Central memory CD8-positive, alpha-beta T cell (primary cell): ENCODE measurements at regions not wholly inside any gene's neighbourhood (a gene's known extent, or its start where the extent isn't known, plus 50 kb on each side); places are given as distances from the start of the nearest gene placed in this dataset.

Source experiments
- ATAC-seq: fragments of 150-1000 bp; cut with Tn5 transposase; replicated peaks from 2 replicates; pipeline ENCODE4 v1.10.0; 2022; ENCODE audit warnings: mild to moderate bottlenecking, moderate FRiP score, moderate number of reproducible peaks; ENCODE audit not compliant: poor library complexity, severe bottlenecking; ENCODE audit errors: extremely low read depth
- DNase-seq, 2 donors: peaks; one replicate each; pipeline ENCODE4 v3.0.0; 2021; ENCODE audit warnings: low spot score in 2 of 2
- H3K27ac Mint-ChIP-seq: one replicate; pipeline ENCODE4 v1.8.0; 2022; ENCODE audit warnings: low read depth, mild to moderate bottlenecking, moderate library complexity, mixed read lengths
- H3K27me3 Mint-ChIP-seq: one replicate; pipeline ENCODE4 v1.8.0; 2022; ENCODE audit warnings: mixed read lengths
- H3K36me3 Mint-ChIP-seq: one replicate; pipeline ENCODE4 v1.8.0; 2022; ENCODE audit warnings: mild to moderate bottlenecking, moderate library complexity, mixed read lengths; ENCODE audit not compliant: insufficient read depth
- H3K4me1 Mint-ChIP-seq: one replicate; pipeline ENCODE4 v1.8.0; 2022; ENCODE audit warnings: mixed read lengths
- H3K4me3 Mint-ChIP-seq: one replicate; pipeline ENCODE4 v1.8.0; 2022; ENCODE audit warnings: mild to moderate bottlenecking, moderate library complexity, mixed read lengths
- H3K9me3 Mint-ChIP-seq: one replicate; pipeline ENCODE4 v1.8.0; 2022; ENCODE audit warnings: mixed read lengths

DNA sequence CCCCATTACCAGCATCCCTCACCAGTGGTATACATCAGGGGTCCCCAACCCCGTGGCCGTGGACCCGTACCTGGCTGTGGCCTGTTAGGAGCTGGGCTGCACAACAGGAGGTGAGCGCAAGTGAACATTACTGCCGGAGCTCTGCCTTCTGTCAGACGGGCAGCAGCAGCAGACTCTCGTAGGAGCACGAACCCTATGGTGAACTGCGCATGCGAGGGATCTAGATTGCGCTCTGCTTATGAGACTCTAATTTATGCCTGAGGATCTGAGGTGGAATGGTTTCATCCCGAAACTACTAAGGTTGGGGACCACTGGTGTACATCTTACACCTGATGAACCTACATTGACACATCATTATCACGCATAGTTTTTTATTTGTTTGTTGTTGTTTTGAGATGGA lies 52.8 kb upstream of the DHX15 start:
- Mint-ChIP-seq H3K36me3 (no peaks in the 10 kb centered on the region), H3K4me3 (no peak overlapping the region), H3K27ac (no peak overlapping the region), H3K9me3 (no peaks in the 10 kb centered on the region), H3K4me1 (no peaks in the 10 kb centered on the region), H3K27me3 (peaks cover 28% of the 10 kb centered on the region)
- DNase-seq (no peak), ATAC-seq (no peak)

DNA sequence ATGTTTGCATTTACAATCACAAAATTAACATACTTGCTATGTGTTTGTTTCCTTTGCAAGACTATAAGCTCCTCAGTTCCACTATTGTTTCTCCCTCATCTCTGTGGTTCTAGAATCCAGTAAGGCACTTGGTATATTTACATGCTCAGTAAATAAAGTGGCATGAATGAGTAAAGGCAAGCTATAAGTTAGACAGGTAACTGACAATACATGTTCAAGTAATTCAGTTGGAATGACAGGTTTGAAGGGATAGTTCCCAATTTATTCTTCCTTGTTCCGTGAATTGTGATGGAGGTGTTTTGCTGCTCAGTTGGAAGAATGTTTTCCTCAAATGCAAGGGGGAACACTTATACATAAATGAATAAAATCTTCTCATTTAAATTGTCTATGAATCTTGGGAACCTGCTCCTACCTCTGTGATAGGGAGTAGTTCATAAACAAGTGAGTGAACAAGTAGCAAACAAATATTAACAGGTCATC lies 54.1 kb upstream of the DHX15 start:
- H3K27ac Mint-ChIP-seq: no peak overlapping the region
- no peak for DNase-seq
- no peak overlapping the region for H3K4me3 Mint-ChIP-seq
- H3K9me3 Mint-ChIP-seq: no peaks in the 10 kb centered on the region
- no peak for ATAC-seq
- H3K36me3 Mint-ChIP-seq: no peaks in the 10 kb centered on the region
- peaks cover 21% of the 10 kb centered on the region for H3K27me3 Mint-ChIP-seq
- no peaks in the 10 kb centered on the region for H3K4me1 Mint-ChIP-seq

GRCh38 chr4:24639714-24640113 lies 55.4 kb upstream of the DHX15 start:
- no peak overlapping the region for H3K4me3 Mint-ChIP-seq
- H3K9me3 Mint-ChIP-seq: no peaks in the 10 kb centered on the region

GRCh38 chr4:24640366-24640765 lies 56.0 kb upstream of the DHX15 start:
- no peak for DNase-seq

More at GRCh38 chr4:24639714-24640113, 55.4 kb upstream of the DHX15 start:
- no peak overlapping the region for H3K27ac Mint-ChIP-seq
- ATAC-seq: no peak
- peaks cover 32% of the 10 kb centered on the region for H3K27me3 Mint-ChIP-seq
- H3K4me1 Mint-ChIP-seq: no peaks in the 10 kb centered on the region
- no peak for DNase-seq
- H3K36me3 Mint-ChIP-seq: no peaks in the 10 kb centered on the region

GRCh38 chr4:24642981-24643547 lies 58.7 kb upstream of the DHX15 start:
- H3K4me1 Mint-ChIP-seq: no peaks in the 10 kb centered on the region
- DNase-seq (no peak), ATAC-seq (no peak)
- no peak overlapping the region for H3K4me3 Mint-ChIP-seq
- H3K27me3 Mint-ChIP-seq: peaks cover 53% of the 10 kb centered on the region
- H3K27ac Mint-ChIP-seq: no peak overlapping the region
- H3K9me3 Mint-ChIP-seq: no peaks in the 10 kb centered on the region
- H3K36me3 Mint-ChIP-seq: no peaks in the 10 kb centered on the region

More at GRCh38 chr4:24640366-24640765, 56.0 kb upstream of the DHX15 start:
- Mint-ChIP-seq H3K27me3 (peaks cover 32% of the 10 kb centered on the region), H3K4me1 (no peaks in the 10 kb centered on the region), H3K27ac (no peak overlapping the region), H3K9me3 (no peaks in the 10 kb centered on the region), H3K4me3 (no peak overlapping the region), H3K36me3 (no peaks in the 10 kb centered on the region)
- ATAC-seq: no peak

DNA sequence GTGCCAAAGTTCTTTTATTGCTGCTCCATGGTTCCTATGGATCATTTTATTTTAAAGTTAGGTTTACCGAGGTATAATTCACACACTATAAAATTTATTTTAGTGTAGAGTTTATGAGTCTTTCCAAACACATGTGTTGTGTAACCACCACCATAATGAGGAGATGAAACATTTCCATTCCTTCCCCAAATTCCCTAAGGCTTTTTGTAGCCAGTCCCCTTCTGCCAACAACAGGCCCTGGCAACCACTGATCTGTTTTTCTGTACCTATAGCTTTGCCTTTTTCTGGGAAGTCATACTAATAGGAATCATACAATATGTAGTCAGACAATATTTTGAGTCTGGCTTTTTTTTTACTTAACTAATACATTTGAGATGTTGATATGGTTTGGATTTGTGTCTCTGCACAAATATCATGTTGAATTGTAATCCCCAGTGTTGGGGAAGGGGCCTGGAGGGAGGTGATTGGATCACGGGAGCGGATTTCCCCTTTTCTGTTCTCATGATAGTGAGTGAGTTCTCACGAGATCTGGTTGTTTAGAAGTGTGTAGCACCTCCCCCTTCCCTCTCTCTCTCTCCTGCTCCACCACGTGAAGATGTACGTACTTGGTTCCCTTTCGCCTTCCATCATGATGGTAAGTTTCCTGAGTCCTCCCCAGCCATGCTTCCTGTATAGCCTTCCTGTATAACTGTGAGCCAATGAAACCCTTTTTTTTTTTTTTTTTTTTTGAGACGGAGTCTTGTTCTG lies 59.6 kb upstream of the DHX15 start:
- H3K4me1 Mint-ChIP-seq: no peaks in the 10 kb centered on the region

DNA sequence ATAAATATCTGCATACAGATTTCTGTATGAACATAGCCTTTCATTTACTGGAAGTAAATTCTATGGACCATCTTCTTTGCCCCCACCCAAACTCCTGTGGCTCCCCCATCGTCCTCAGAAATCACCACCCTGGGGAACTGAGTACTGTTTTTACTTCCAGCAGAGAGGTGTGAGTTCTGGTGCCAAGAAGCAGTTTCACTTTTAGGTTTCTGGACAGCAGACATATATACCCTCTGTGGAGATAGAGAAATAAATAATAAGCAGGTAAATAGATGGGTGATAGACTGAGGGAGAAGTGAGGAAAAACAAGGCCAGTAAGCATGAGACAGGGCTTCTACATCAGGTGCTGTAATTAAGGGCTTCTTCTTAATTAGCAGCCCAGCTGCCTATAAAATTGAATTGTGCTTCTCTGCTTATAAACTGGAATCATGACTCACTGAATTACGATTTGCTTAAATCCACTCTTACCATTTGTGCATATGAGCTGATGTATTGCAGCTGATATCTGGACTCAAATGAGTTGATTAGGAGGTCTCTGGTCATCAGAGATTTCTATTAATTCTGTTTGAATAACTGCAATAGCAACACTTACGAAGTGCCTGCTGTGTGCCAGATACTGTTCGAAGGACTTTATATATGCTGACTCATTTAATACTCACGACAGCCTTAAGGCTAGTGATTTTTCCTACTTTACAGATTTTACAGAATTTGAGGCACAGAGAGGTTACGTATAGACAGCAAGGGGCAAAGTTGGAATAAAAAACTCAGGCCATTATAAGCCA lies 60.8 kb upstream of the DHX15 start:
- Mint-ChIP-seq H3K9me3 (no peaks in the 10 kb centered on the region), H3K4me1 (no peaks in the 10 kb centered on the region), H3K27ac (no peak overlapping the region), H3K36me3 (no peaks in the 10 kb centered on the region), H3K27me3 (peaks cover 45% of the 10 kb centered on the region), H3K4me3 (no peak overlapping the region)
- no peak for DNase-seq
- no peak for ATAC-seq

More for the DNA sequence above, 59.6 kb upstream of the DHX15 start:
- no peak for DNase-seq
- Mint-ChIP-seq H3K27me3 (peaks cover 53% of the 10 kb centered on the region), H3K9me3 (no peaks in the 10 kb centered on the region), H3K4me3 (no peak overlapping the region), H3K27ac (no peak overlapping the region), H3K36me3 (no peaks in the 10 kb centered on the region)
- ATAC-seq: no peak

DNA sequence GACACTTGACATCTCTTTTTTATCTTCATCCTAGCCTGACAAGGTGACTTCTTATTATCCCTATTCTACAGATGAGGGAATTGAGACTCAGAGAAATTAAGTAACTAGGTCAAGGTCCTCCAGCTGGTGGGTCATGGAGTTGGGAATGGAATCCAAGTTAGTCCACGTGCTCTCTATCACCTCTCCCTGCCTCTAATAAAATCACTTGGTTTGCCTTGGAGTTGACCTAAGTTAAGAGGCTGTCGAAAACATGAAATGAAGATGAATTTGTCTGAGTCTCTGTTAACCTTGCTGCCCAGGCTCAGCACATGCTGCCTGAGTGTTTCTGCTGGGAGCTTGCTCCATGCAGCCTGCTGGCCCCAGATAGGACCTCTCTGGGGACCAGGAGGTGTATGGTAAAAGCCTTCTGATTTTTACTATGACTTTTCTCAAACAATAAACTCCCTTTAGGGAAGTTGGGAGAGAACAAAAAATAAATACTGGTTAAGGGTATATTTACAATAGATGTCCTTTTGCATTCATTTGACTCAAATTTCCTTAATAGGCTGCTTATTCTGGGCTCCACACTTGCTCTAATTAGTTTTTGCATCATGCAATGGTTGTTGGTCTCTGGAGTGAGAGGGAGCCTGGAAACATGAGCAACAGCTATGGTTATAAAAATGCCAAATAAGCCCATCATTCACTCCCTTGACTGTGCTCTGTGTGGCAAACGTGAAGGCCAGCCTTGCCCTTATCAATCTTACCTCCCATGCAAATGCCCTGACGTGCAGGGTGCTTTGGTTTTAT lies 61.6 kb upstream of the DHX15 start:
- no peak overlapping the region for H3K27ac Mint-ChIP-seq
- H3K27me3 Mint-ChIP-seq: peaks cover 45% of the 10 kb centered on the region
- no peaks in the 10 kb centered on the region for H3K36me3 Mint-ChIP-seq
- ATAC-seq (no peak), DNase-seq (no peak)
- no peaks in the 10 kb centered on the region for H3K4me1 Mint-ChIP-seq
- no peak overlapping the region for H3K4me3 Mint-ChIP-seq
- no peaks in the 10 kb centered on the region for H3K9me3 Mint-ChIP-seq

GRCh38 chr4:24646798-24647460 lies 62.6 kb upstream of the DHX15 start:
- Mint-ChIP-seq H3K27me3 (peaks cover 53% of the 10 kb centered on the region), H3K4me1 (no peaks in the 10 kb centered on the region), H3K4me3 (no peak overlapping the region), H3K9me3 (no peaks in the 10 kb centered on the region), H3K36me3 (no peaks in the 10 kb centered on the region), H3K27ac (no peak overlapping the region)
- no peak for DNase-seq
- ATAC-seq: no peak

DNA sequence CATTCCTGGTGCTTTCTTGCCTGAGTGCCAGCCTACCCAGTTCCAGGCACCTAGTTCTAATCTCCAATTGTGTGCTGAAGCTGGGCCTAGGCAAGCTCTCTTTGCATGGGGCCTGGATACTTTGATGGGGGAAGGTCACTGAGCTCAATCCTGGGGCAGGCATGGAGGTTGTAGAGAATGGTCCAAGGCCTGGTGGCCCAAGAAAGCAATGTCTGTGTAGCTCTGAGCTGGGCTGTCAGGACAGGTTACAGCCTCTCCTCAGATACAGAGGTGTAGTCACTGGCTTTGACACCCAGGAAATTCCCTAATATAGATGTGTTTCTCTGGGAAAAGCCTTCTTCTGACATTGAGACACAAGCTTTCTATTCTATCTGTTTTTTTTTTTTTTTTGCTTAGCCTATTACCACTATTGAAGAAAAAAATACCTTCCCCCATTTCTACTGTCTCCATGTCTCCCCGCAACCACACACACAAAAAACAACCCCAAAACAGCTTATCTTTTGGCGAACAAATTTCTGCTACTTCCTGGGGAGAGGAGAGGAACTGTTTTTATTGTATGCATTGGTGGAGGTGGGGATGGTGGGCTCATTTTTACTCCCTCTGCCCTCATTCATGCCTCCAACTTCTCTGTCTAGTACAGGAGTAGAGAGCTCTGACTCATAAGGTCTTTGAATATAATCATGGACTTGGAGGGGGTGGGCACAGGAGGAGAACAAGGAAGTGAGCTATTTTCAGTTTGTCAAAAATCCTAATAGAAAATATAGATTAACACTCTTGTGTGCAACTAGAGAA lies 66.7 kb upstream of the DHX15 start:
- H3K4me3 Mint-ChIP-seq: no peak overlapping the region
- H3K27me3 Mint-ChIP-seq: peaks cover 49% of the 10 kb centered on the region
- no peaks in the 10 kb centered on the region for H3K36me3 Mint-ChIP-seq
- H3K27ac Mint-ChIP-seq: no peak overlapping the region
- DNase-seq: no peak
- no peak for ATAC-seq
- no peaks in the 10 kb centered on the region for H3K4me1 Mint-ChIP-seq
- no peaks in the 10 kb centered on the region for H3K9me3 Mint-ChIP-seq

DNA sequence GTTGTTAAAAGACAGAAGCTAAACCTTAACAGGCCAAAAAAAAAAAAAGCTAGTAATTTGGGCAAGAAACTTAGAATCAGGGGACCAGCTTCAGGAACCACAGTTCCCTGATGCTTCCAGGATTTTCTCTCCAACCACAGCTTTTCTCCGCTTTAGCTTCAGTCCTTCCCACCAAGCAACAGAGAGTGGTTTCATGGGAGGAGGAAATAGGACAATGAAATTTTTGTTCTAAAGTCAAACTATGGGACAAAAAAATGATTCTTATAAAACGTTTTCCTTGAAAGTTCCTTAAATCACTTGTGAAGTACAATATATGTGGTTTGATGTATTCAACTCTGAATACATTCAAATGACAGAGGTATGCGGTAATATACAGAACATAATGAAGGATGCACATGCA lies 71.0 kb upstream of the DHX15 start:
- Mint-ChIP-seq H3K36me3 (no peaks in the 10 kb centered on the region), H3K9me3 (no peaks in the 10 kb centered on the region), H3K4me1 (no peaks in the 10 kb centered on the region), H3K4me3 (no peak overlapping the region), H3K27me3 (peaks cover 61% of the 10 kb centered on the region), H3K27ac (no peak overlapping the region)
- ATAC-seq: no peak
- no peak for DNase-seq
